ENCODE measurements at regions not wholly inside any gene's neighbourhood (a gene's known extent, or its start where the extent isn't known, plus 50 kb on each side); places are given as distances from the start of the nearest gene placed in this dataset.
"Not testable (repeated sequence)": the region's sequence is repeated elsewhere in the genome, so short reads cannot be mapped to it uniquely, and the experiment has no call there.

DNA sequence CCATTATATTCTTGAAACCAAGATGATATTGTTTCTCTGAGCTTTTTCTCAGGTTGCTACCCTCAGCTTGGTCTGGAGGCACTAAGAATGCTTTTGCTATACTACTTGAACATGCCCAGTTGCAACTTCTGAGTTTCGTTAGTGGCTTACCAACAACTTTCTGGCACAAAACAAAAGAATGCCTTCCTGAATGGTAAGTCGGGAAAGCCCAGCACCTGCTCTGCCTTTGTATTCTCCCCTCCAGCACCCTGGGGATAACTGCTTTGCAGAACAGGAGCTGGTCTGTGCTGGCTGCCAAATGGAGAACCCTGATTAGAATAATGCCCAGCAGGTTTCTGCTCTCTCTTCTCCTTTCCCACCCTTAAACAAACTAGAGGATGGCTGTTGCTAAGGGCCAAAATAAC is 149.3 kb downstream of the TGFB2 start:
- peak; percentile 90 to 96 for DNase-seq

- no peak for DNase-seq
Measured at GRCh38 chr1:218495931-218496330, 150.8 kb downstream of the TGFB2 start.

- DNase-seq, result no peak
Measured at GRCh38 chr1:218496561-218496960, 151.4 kb downstream of the TGFB2 start.

GRCh38 chr1:218498056-218498938 is 153.2 kb downstream of the TGFB2 start:
- DNase-seq, result no peak

GRCh38 chr1:218499011-218499691 is 154.0 kb downstream of the TGFB2 start:
- DNase-seq, result no peak

- DNase-seq, result no peak
Measured at GRCh38 chr1:218499911-218500310, 154.8 kb downstream of the TGFB2 start.

DNA sequence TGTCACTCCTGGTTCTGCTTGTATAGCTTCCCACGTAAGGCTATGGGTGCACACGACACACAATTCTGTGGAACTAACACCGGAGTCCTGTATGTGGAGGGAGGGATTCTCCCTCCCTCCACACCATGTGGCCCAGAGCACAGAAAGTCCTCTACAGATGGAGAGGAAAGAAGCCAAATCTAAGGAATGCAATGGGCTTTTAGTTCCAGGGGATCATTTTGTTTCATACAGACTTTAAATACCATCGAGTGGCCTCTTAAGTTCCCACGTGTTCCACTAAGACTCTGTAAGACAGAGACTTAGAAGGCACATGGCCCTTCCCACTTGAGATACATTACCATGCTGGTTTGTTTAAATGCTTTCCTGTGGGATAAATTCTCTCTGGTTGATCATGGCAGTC is 156.0 kb downstream of the TGFB2 start:
- DNase-seq, result no peak

DNA sequence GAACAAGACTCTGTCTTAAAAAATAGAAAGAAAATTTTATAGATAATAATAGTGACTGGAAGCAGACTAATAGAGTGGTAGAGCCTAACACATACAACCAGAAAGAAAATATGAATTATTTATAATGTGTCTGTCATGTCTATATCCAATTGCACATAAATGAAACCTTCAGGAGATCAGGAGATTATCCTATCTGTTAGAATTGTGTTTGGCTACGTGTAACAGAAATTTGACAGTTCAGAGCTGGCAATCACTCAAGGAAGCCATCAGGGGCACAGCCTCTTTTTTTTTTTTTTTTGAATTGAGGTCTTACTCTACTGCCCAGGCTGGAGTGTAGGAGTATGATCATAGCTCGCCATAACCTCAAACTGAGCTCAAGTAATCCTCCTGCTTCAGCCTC is 157.2 kb downstream of the TGFB2 start:
- DNase-seq, result no peak

DNA sequence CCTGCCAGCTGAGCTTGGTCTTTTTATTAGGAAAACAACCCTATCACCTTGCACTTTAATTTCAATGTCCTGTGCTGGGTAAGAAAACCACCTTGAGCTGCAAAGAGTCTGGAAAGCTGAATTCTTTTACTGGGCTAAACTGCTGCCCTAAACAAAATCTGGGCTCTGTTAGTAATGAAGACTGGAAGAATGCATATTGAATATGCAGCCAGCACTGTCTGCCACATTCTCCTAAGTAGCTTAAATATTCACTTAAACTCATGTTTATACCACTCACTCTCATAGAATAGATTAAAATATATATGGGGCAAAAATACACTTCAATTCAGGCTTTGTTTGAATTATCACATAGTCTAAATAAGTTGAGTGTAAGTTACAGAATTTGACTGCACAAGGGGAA is 158.0 kb downstream of the TGFB2 start:
- no peak for DNase-seq

DNA sequence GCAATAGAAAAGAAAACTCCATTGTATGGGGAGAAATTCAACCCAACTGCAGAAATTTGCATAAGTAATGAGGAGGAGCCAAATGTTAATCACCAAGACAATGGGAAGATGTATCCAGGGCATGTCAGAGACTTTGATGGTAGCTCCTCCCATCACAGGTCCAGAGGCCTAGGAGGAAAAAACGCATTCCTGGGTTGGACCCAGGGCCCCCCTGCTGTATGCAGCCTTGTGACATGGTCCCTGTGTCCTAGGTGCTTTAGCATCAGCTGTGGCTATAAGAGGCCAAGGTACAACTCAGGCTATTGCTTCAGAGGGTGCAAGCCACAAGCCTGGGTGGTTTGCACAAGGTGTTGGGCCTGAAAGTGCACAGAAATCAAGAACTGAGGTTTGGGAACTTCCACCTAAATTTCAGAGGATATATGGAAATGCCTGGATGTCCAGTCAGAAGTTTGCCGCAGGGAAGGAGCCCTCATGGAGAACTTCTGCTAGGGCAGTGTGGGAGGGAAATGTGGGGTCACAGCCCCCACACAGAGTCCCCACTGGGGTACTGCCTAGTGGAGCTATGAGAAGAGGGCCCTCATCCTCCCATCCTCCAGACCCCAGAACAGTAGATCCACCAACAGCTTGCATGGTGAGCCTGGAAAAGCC is 162.3 kb downstream of the TGFB2 start:
- DNase-seq, result no peak

DNA sequence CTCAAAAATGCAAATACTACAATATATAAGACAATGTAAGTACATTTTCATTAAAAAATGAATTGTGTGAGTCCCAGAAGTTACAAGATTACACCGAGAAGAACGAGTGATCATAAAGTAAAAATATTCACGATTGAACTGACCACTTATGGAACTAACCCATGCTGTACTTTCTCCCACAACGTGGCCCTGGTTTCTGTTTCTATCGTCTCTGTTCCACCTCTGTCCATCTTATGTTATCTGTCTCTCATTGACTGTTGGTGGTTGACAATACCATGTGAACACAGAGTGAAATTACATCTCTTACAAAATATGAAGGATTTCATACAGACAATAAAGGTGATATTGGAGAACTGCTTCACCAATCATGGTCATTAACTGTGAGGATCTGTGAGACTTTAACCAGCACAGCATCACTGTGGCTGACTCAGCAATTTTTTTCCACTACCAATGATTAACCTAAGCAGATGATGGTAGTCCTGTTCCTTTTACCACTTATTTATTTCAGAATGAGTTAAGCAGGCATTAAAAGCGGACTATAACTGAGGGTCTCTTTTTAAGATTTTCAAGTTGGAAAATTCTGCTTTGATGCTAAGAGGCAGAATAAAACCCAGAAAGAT is 165.1 kb downstream of the TGFB2 start:
- DNase-seq, result no peak

DNA sequence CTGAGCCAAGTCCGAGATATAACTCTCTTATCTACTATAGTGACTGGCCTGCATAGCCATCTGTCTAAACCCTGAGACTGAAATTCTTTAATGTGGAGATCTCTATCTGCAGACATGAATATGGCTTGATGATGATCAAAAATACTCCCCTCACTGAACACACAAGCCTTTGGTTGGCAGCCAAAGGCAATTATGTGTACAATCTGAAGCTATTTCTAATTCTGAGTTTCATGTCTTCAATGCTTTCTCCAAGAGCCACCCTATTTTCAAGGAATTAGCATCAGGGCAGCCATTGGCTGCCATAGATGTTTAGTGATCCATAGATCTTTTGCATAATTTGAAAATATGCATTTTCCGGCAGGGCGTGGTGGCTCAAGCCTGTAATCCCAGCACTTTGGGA is 168.2 kb downstream of the TGFB2 start:
- DNase-seq, result no peak

- no peak for DNase-seq
Measured at GRCh38 chr1:218514689-218515088, 169.6 kb downstream of the TGFB2 start.

- DNase-seq, result no peak
Measured at GRCh38 chr1:218516526-218516925, 171.4 kb downstream of the TGFB2 start.

GRCh38 chr1:218517459-218517858 is 172.3 kb downstream of the TGFB2 start:
- DNase-seq, result no peak

DNA sequence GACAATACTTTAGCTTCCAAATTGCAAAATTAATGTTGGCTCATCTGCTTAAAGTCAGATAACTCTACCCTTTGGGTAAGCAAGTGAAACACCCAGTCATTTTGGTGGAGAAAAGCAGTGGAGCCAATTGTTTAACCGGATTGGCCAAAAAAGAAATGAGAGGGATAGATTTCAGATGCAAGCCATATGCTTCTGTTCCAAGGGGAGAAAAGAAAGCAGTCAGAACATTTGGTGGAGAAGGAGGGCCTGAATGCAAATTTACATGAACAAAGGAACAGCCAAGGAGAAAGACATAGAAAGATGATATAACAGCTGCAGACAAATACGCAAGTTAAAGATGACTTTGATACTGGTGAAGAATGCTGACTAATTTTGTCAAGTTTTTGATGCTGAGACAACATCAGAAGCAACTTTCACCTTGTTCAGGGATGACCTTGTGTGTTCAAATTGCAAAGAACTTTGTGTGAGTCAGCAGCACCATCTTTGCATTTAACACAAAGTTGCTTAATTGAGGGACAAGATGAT is 173.1 kb downstream of the TGFB2 start:
- no peak for DNase-seq

- DNase-seq, result not testable (repeated sequence)
Measured at GRCh38 chr1:218520646-218521045, 175.5 kb downstream of the TGFB2 start.

GRCh38 chr1:218521414-218522169 is 176.5 kb downstream of the TGFB2 start:
- peak; percentile 26 to 31 for DNase-seq

DNA sequence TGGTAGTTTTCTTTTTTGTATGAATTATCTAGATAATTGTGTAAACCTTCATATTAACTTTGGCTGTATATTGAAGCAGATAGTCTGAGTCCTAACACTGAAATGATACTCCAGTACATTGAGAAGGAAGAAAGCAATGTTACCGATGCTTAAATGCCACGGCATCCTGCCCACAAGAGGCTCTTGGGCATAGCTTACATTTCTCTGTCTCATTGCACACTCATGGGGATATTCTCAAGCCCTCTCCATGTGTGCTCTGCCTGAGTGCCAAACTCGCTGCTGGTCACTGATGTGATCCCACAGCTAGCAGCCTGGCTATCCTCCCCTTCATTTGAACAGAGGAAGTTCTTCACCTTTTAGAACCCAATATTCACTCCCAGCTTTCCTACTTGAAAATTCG is 179.4 kb downstream of the TGFB2 start:
- no peak for DNase-seq

GRCh38 chr1:218525031-218525430 is 179.9 kb downstream of the TGFB2 start:
- no peak for DNase-seq

- no peak for DNase-seq
Measured at GRCh38 chr1:218525451-218526197, 180.5 kb downstream of the TGFB2 start.

GRCh38 chr1:218526198-218526580 is 181.1 kb downstream of the TGFB2 start:
- no peak for DNase-seq
